Loucy (cell line): ENCODE measurements at regions not wholly inside any gene's neighbourhood (a gene's known extent, or its start where the extent isn't known, plus 50 kb on each side); places are given as distances from the start of the nearest gene placed in this dataset.
A peak's percentile ranks its signal among the peaks of the same experiment; 100 is the strongest.

Experiments used
- H2AFZ ChIP-seq: fragments of 200-600 bp; sonication (generic); 2 replicates; pipeline ENCODE4 v1.6.0; 2016; ENCODE audit warnings: antibody characterized with exemption, mild to moderate bottlenecking, low read length, moderate library complexity
- H3F3A ChIP-seq: fragments of 200-600 bp; 2 replicates; pipeline ENCODE4 v1.6.0; 2016; ENCODE audit warnings: antibody characterized with exemption, low read depth, mild to moderate bottlenecking
- H3K27me3 ChIP-seq: fragments of 200-600 bp; sonication (generic); 2 replicates; pipeline ENCODE4 v1.6.1; 2014; ENCODE audit warnings: low read length, mild to moderate bottlenecking; ENCODE audit not compliant: insufficient read depth, poor library complexity, severe bottlenecking
- H3K36me3 ChIP-seq: fragments of 200-600 bp; sonication (generic); 2 replicates; pipeline ENCODE4 v1.6.1; 2016; ENCODE audit warnings: low read length; ENCODE audit not compliant: insufficient read depth
- H3K4me1 ChIP-seq: fragments of 200-600 bp; sonication (generic); 2 replicates; pipeline ENCODE4 v1.5.1; 2014; ENCODE audit warnings: low read length, mild to moderate bottlenecking; ENCODE audit not compliant: insufficient read depth, poor library complexity, severe bottlenecking
- H3K4me2 ChIP-seq: fragments of 200-600 bp; sonication (generic); 2 replicates; pipeline ENCODE4 v1.6.0; 2014; ENCODE audit warnings: antibody characterized with exemption, low read length, low read depth, mild to moderate bottlenecking; ENCODE audit not compliant: poor library complexity, severe bottlenecking
- H3K4me3 ChIP-seq: fragments of 200-600 bp; sonication (generic); 2 replicates; pipeline ENCODE4 v1.5.1; 2014; ENCODE audit warnings: low read length, mild to moderate bottlenecking, mixed read lengths; ENCODE audit not compliant: poor library complexity, severe bottlenecking
- H3K79me2 ChIP-seq: fragments of 200-600 bp; sonication (generic); 2 replicates; pipeline ENCODE4 v1.6.1; 2014; ENCODE audit warnings: low read length; ENCODE audit not compliant: insufficient read depth
- H3K9ac ChIP-seq: fragments of 200-600 bp; sonication (generic); 2 replicates; pipeline ENCODE4 v1.6.0; 2014; ENCODE audit warnings: mild to moderate bottlenecking, low read depth, low read length, moderate library complexity; ENCODE audit not compliant: poor library complexity, severe bottlenecking
- H3K9me2 ChIP-seq: fragments of 200-600 bp; sonication (generic); replicated peaks from 2 replicates; pipeline ENCODE4 v1.6.1; 2016; ENCODE audit warnings: low read depth, low read length, mixed read lengths
- H3K9me3 ChIP-seq: fragments of 200-600 bp; sonication (generic); 2 replicates; pipeline ENCODE4 v1.6.1; 2014; ENCODE audit warnings: mild to moderate bottlenecking, antibody characterized with exemption, low read length, low read depth; ENCODE audit not compliant: insufficient read depth
- H4K20me1 ChIP-seq: fragments of 200-600 bp; sonication (generic); 2 replicates; pipeline ENCODE4 v1.6.0; 2014; ENCODE audit warnings: antibody characterized with exemption, low read length, mild to moderate bottlenecking; ENCODE audit not compliant: insufficient read depth, poor library complexity, severe bottlenecking
- EZH2phosphoT487 ChIP-seq: fragments of 200-600 bp; IDR thresholded peaks from 2 replicates; pipeline ENCODE4 v1.6.1; 2018; ENCODE audit warnings: antibody characterized with exemption, mild to moderate bottlenecking, moderate library complexity, borderline replicate concordance
- TF ChIP-seq, protein P1 (sequence below): fragments of 200-600 bp; sonication (generic); conservative IDR thresholded peaks from 2 replicates; pipeline ENCODE4 v1.5.1; 2014; ENCODE audit warnings: mild to moderate bottlenecking, antibody characterized with exemption, low read length

GRCh38 chr2:181231151-181231550, 226.0 kb upstream of the ITGA4 start:
- Histone ChIP-seq H3K36me3 (0 out of 2 replicates have a peak, but pooled peaks cover 3% of the 10 kb centered on the region), H3K9me2 (no peaks in the 10 kb centered on the region), H3K4me1 (peaks cover 13% of the 10 kb centered on the region), H3K79me2 (no peaks in the 10 kb centered on the region), H2AFZ (no peak overlapping the region), H4K20me1 (no peaks in the 10 kb centered on the region), H3F3A (no peaks in the 10 kb centered on the region), H3K4me2 (no peak overlapping the region), H3K4me3 (no peak overlapping the region), H3K9me3 (no peaks in the 10 kb centered on the region), H3K27me3 (no peaks in the 10 kb centered on the region), H3K9ac (no peak overlapping the region)
- TF ChIP-seq, protein P1, sequence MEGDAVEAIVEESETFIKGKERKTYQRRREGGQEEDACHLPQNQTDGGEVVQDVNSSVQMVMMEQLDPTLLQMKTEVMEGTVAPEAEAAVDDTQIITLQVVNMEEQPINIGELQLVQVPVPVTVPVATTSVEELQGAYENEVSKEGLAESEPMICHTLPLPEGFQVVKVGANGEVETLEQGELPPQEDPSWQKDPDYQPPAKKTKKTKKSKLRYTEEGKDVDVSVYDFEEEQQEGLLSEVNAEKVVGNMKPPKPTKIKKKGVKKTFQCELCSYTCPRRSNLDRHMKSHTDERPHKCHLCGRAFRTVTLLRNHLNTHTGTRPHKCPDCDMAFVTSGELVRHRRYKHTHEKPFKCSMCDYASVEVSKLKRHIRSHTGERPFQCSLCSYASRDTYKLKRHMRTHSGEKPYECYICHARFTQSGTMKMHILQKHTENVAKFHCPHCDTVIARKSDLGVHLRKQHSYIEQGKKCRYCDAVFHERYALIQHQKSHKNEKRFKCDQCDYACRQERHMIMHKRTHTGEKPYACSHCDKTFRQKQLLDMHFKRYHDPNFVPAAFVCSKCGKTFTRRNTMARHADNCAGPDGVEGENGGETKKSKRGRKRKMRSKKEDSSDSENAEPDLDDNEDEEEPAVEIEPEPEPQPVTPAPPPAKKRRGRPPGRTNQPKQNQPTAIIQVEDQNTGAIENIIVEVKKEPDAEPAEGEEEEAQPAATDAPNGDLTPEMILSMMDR = peak; percentile 40
- TF ChIP-seq EZH2phosphoT487 = no peak

- 0 out of 2 replicates have a peak, but pooled peaks cover under 1% of the 10 kb centered on the region for H3K36me3 ChIP-seq
- H3K79me2 ChIP-seq = no peaks in the 10 kb centered on the region
- H4K20me1 ChIP-seq = no peaks in the 10 kb centered on the region
- H2AFZ ChIP-seq = no peak overlapping the region
- TF ChIP-seq, protein P1 = no peak
- no peak for TF ChIP-seq EZH2phosphoT487
- no peaks in the 10 kb centered on the region for H3F3A ChIP-seq
- peaks cover 13% of the 10 kb centered on the region for H3K4me1 ChIP-seq
- H3K27me3 ChIP-seq = no peaks in the 10 kb centered on the region
- H3K9ac ChIP-seq = no peak overlapping the region
- no peaks in the 10 kb centered on the region for H3K9me3 ChIP-seq
- no peaks in the 10 kb centered on the region for H3K9me2 ChIP-seq
- H3K4me2 ChIP-seq = no peak overlapping the region
- no peak overlapping the region for H3K4me3 ChIP-seq
These were observed 225.1 kb upstream of the ITGA4 start for GRCh38 chr2:181231886-181232621.

DNA sequence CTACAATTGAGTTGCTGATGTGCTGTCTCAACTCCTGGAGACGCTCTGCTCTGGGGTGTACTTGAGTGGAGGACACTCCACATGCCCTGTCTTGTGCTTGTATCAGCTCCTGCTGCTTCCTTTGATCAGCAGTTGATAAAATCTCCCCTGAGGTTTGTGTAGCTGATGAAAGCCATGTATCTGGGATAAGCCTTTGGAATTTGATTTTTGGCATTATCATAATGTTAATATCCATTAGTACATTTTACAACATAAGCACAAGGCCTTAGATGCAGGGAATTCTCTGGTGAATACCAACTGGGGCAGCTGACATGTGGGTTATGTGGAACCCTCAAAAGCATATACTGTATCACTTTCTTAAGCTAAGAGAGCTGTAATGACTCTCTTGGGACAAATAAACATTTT, 222.7 kb upstream of the ITGA4 start:
- no peak overlapping the region for H3K4me3 ChIP-seq
- H3K4me1 ChIP-seq = peaks cover 17% of the 10 kb centered on the region
- no peak overlapping the region for H3K4me2 ChIP-seq
- H3K79me2 ChIP-seq = no peaks in the 10 kb centered on the region
- no peaks in the 10 kb centered on the region for H3F3A ChIP-seq
- no peak overlapping the region for H3K9ac ChIP-seq
- TF ChIP-seq, protein P1 = no peak
- TF ChIP-seq EZH2phosphoT487 = no peak
- no peaks in the 10 kb centered on the region for H3K9me2 ChIP-seq
- H2AFZ ChIP-seq = no peak overlapping the region
- H3K9me3 ChIP-seq = no peaks in the 10 kb centered on the region
- H4K20me1 ChIP-seq = no peaks in the 10 kb centered on the region
- no peaks in the 10 kb centered on the region for H3K36me3 ChIP-seq
- no peaks in the 10 kb centered on the region for H3K27me3 ChIP-seq
